NCI-H2227 (cell line): ENCODE measurements at regions not wholly inside any gene's neighbourhood (a gene's known extent, or its start where the extent isn't known, plus 50 kb on each side); places are given as distances from the start of the nearest gene placed in this dataset.
A peak's percentile ranks its signal among the peaks of the same experiment; 100 is the strongest.

ENCODE experiments used
- DNase-seq: peaks from one replicate; lab custom pipeline; 2025; ENCODE audit not compliant: unreplicated experiment; lab: John Stamatoyannopoulos, UW

- peak; percentile 22 for DNase-seq
Measured at GRCh38 chr1:112316254-112316913, 79.6 kb upstream of the CTTNBP2NL start.

- DNase-seq, result peak; percentile 28
Measured at GRCh38 chr1:112317140-112317539, 78.9 kb upstream of the CTTNBP2NL start.

- DNase-seq, result no peak
Measured at GRCh38 chr1:112317611-112318062, 78.4 kb upstream of the CTTNBP2NL start.

- DNase-seq, result no peak
Measured at GRCh38 chr1:112318263-112318662, 77.8 kb upstream of the CTTNBP2NL start.

GRCh38 chr1:112318698-112319370, 77.2 kb upstream of the CTTNBP2NL start:
- no peak for DNase-seq

GRCh38 chr1:112319371-112320040, 76.5 kb upstream of the CTTNBP2NL start:
- DNase-seq, result no peak

- no peak for DNase-seq
Measured at GRCh38 chr1:112320058-112320457, 76.0 kb upstream of the CTTNBP2NL start.

GRCh38 chr1:112322018-112322417, 74.0 kb upstream of the CTTNBP2NL start:
- no peak for DNase-seq

GRCh38 chr1:112322983-112323678, 72.9 kb upstream of the CTTNBP2NL start:
- no peak for DNase-seq

- DNase-seq, result peak; percentile 64
Measured at GRCh38 chr1:112325504-112325903, 70.5 kb upstream of the CTTNBP2NL start.

GRCh38 chr1:112328600-112328999, 67.4 kb upstream of the CTTNBP2NL start:
- no peak for DNase-seq

GRCh38 chr1:112332176-112333150, 63.6 kb upstream of the CTTNBP2NL start:
- no peak for DNase-seq

GRCh38 chr1:112335351-112335750, 60.7 kb upstream of the CTTNBP2NL start:
- no peak for DNase-seq

GRCh38 chr1:112337028-112337531, 58.9 kb upstream of the CTTNBP2NL start:
- DNase-seq, result no peak

GRCh38 chr1:112341986-112342385, 54.0 kb upstream of the CTTNBP2NL start:
- DNase-seq, result no peak

- no peak for DNase-seq
Measured at GRCh38 chr1:112342558-112342957, 53.5 kb upstream of the CTTNBP2NL start.

- no peak for DNase-seq
Measured at GRCh38 chr1:112344754-112345423, 51.1 kb upstream of the CTTNBP2NL start.
